ENCODE measurements at regions not wholly inside any gene's neighbourhood (a gene's known extent, or its start where the extent isn't known, plus 50 kb on each side); places are given as distances from the start of the nearest gene placed in this dataset.

GRCh38 chr20:12911372-12911771 is 97.4 kb upstream of the SPTLC3 start:
- Histone ChIP-seq H3K79me2 (ENCODE audit: insufficient read depth, low read length) (no peaks in the 10 kb centered on the region), H3K27ac (ENCODE audit: low read depth, low read length, poor library complexity, severe bottlenecking) (no peak overlapping the region), H4K20me1 (ENCODE audit: insufficient read depth, low read length) (no peaks in the 10 kb centered on the region), H3K36me3 (ENCODE audit: insufficient read depth, low read length) (no peaks in the 10 kb centered on the region), H3F3A (ENCODE audit: insufficient read depth, low read length) (no peaks in the 10 kb centered on the region), H3K4me1 (ENCODE audit: insufficient read depth, low read length, severe bottlenecking) (no peaks in the 10 kb centered on the region), H3K9me3 (ENCODE audit: low read length) (no peaks in the 10 kb centered on the region), H3K4me2 (ENCODE audit: low read length) (no peak overlapping the region), H2AFZ (ENCODE audit: low read length) (no peak overlapping the region), H3K27me3 (ENCODE audit: insufficient read depth, low read length) (no peaks in the 10 kb centered on the region), H3K4me3 (ENCODE audit: low read depth, low read length, poor library complexity, severe bottlenecking) (no peak overlapping the region), H3K9me2 (ENCODE audit: low read depth, low read length) (no peaks in the 10 kb centered on the region), H3K9ac (ENCODE audit: low read length) (no peak overlapping the region)
- TF ChIP-seq CTCF (IDR thresholded peaks at IDR 0.05; ENCODE audit: low read length) (no peak), EZH2 (IDR thresholded peaks at IDR 0.05; ENCODE audit: borderline replicate concordance, low read length) (no peak)

- Histone ChIP-seq H3K9me2 (ENCODE audit: low read depth, low read length) (no peaks in the 10 kb centered on the region), H3K4me3 (ENCODE audit: low read depth, low read length, poor library complexity, severe bottlenecking) (no peak overlapping the region), H3K27ac (ENCODE audit: low read depth, low read length, poor library complexity, severe bottlenecking) (no peak overlapping the region), H3K4me2 (ENCODE audit: low read length) (no peak overlapping the region), H3K79me2 (ENCODE audit: insufficient read depth, low read length) (no peaks in the 10 kb centered on the region), H4K20me1 (ENCODE audit: insufficient read depth, low read length) (no peaks in the 10 kb centered on the region), H3K9me3 (ENCODE audit: low read length) (no peaks in the 10 kb centered on the region), H3K36me3 (ENCODE audit: insufficient read depth, low read length) (no peaks in the 10 kb centered on the region), H2AFZ (ENCODE audit: low read length) (no peak overlapping the region), H3F3A (ENCODE audit: insufficient read depth, low read length) (no peaks in the 10 kb centered on the region), H3K4me1 (ENCODE audit: insufficient read depth, low read length, severe bottlenecking) (no peaks in the 10 kb centered on the region), H3K27me3 (ENCODE audit: insufficient read depth, low read length) (no peaks in the 10 kb centered on the region), H3K9ac (ENCODE audit: low read length) (no peak overlapping the region)
- no peak for TF ChIP-seq CTCF (IDR thresholded peaks at IDR 0.05; ENCODE audit: low read length)
- no peak for TF ChIP-seq EZH2 (IDR thresholded peaks at IDR 0.05; ENCODE audit: borderline replicate concordance, low read length)
Measured at GRCh38 chr20:12913781-12914443, 94.9 kb upstream of the SPTLC3 start.

GRCh38 chr20:12914804-12915203 is 94.0 kb upstream of the SPTLC3 start:
- no peak overlapping the region for H3K9ac ChIP-seq (ENCODE audit: low read length)
- H3K4me3 ChIP-seq (ENCODE audit: low read depth, low read length, poor library complexity, severe bottlenecking): no peak overlapping the region
- no peak overlapping the region for H3K27ac ChIP-seq (ENCODE audit: low read depth, low read length, poor library complexity, severe bottlenecking)
- no peaks in the 10 kb centered on the region for H3K4me1 ChIP-seq (ENCODE audit: insufficient read depth, low read length, severe bottlenecking)
- H4K20me1 ChIP-seq (ENCODE audit: insufficient read depth, low read length): no peaks in the 10 kb centered on the region
- no peaks in the 10 kb centered on the region for H3K9me2 ChIP-seq (ENCODE audit: low read depth, low read length)
- no peak overlapping the region for H3K4me2 ChIP-seq (ENCODE audit: low read length)
- H3K9me3 ChIP-seq (ENCODE audit: low read length): no peaks in the 10 kb centered on the region
- H3K36me3 ChIP-seq (ENCODE audit: insufficient read depth, low read length): no peaks in the 10 kb centered on the region
- H3F3A ChIP-seq (ENCODE audit: insufficient read depth, low read length): no peaks in the 10 kb centered on the region
- no peaks in the 10 kb centered on the region for H3K79me2 ChIP-seq (ENCODE audit: insufficient read depth, low read length)
- TF ChIP-seq CTCF (IDR thresholded peaks at IDR 0.05; ENCODE audit: low read length): no peak
- TF ChIP-seq EZH2 (IDR thresholded peaks at IDR 0.05; ENCODE audit: borderline replicate concordance, low read length): no peak
- no peaks in the 10 kb centered on the region for H3K27me3 ChIP-seq (ENCODE audit: insufficient read depth, low read length)
- H2AFZ ChIP-seq (ENCODE audit: low read length): no peak overlapping the region
